ENCODE measurements at regions not wholly inside any gene's neighbourhood (a gene's known extent, or its start where the extent isn't known, plus 50 kb on each side); places are given as distances from the start of the nearest gene placed in this dataset.

- TF ChIP-seq POLR2AphosphoS5 (IDR thresholded peaks at IDR 0.05; ENCODE audit: low read depth, low read length) (no peak), POLR2A (IDR thresholded peaks at IDR 0.05; ENCODE audit: low read depth, low read length) (no peak), POU2F2 (IDR thresholded peaks at IDR 0.05; ENCODE audit: low read depth, low read length) (no peak), SPI1 (IDR thresholded peaks at IDR 0.05; ENCODE audit: low read depth, low read length) (no peak)
These were observed 135.7 kb downstream of the DHX35 start for GRCh38 chr20:39097889-39098288.

All from GM12891 (cell line).